ELR (cell line): ENCODE measurements at regions not wholly inside any gene's neighbourhood (a gene's known extent, or its start where the extent isn't known, plus 50 kb on each side); places are given as distances from the start of the nearest gene placed in this dataset.
"Not testable (repeated sequence)": the region's sequence is repeated elsewhere in the genome, so short reads cannot be mapped to it uniquely, and the experiment has no call there.

Experiments used
- DNase-seq: peaks from one replicate; pipeline ENCODE4 v3.0.0-alpha.2; 2015; ENCODE audit warnings: low read depth

GRCh38 chr12:89154743-89155499, 197.4 kb downstream of the DUSP6 start:
- DNase-seq = peak; percentile 21

- no peak for DNase-seq
These were observed 199.0 kb downstream of the DUSP6 start for GRCh38 chr12:89153341-89153740.

- no peak for DNase-seq
These were observed 200.8 kb downstream of the DUSP6 start for GRCh38 chr12:89151536-89151935.

GRCh38 chr12:89150789-89151188, 201.5 kb downstream of the DUSP6 start:
- not testable (repeated sequence) for DNase-seq

GRCh38 chr12:89140602-89141238, 211.6 kb downstream of the DUSP6 start:
- DNase-seq = no peak

DNA sequence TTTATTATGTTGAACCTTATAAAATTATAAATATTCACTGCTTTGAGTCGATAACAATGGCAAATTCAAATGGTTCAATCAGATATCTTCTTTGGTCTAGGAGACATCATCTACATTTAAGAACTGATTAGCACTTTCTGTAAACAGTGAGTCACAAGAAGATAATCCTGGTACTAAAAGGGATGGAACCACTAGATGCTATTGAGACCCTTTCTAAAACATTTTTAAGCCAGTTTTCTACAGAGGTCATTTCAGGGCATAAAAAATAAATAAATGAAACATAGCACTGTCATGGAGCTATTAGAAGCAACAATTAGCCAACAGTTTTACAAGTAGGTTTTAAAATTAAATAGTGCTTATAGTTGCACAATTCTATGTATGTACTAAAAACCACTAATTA, 212.2 kb downstream of the DUSP6 start:
- DNase-seq = peak; percentile 26

DNA sequence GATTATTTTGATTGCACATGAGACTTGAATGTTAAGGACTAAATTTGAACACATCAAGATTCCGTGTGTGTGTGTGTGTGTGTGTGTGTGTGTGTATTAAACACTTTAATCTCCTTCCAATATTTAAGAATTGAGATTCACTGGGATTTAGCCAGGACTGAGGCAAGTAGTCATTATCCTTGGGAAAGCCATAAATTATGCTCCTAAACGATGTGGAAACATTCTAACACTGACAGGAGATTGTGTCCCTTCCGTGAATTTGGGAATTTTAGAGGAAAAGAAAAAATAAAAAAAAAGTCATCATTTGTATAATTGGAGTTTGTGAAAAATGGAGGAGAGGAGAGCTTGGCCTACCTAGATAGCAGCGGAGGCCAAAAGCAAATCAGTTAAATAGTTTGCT, 212.9 kb downstream of the DUSP6 start:
- DNase-seq = no peak

DNA sequence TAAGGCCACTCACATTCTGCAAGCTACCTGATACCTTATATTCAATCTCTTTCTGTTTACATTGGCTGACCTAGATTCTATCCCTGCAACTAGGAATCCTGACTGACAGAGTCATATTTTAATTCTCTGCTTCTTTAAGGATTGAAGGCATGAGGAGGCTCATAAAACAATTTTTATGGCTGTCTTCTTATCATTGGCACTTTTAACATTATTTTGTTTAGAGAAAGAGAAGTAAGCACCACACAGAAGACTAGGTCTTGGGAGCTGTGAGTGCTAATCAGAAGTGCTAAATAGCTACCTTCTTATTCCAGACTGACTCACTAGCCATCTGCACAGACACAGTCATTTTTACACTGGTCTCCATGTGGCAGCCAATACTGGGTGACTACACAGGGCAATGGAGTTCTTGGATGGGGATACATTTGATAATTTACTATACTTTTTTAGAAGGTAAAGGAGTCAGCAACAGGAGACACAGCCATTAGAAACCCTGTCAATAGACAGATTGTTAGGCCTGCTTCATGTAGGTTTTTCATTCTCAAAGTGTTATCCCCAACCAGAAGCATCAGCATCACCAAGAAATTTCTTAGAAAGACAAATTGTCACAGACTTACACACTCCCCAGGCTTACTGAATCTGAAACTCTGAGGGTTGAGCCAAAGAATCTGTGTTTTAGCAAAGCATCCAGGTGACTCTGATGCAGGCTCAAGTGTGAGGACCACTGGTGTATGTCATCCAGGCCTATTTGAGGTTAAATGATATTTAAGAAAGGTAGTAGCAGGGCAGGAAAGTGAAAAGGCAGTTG, 214.1 kb downstream of the DUSP6 start:
- DNase-seq = peak; percentile 53

- peak; percentile 87 for DNase-seq
These were observed 216.2 kb downstream of the DUSP6 start for GRCh38 chr12:89135976-89136634.

GRCh38 chr12:89134213-89134770, 218.0 kb downstream of the DUSP6 start:
- DNase-seq = no peak

DNA sequence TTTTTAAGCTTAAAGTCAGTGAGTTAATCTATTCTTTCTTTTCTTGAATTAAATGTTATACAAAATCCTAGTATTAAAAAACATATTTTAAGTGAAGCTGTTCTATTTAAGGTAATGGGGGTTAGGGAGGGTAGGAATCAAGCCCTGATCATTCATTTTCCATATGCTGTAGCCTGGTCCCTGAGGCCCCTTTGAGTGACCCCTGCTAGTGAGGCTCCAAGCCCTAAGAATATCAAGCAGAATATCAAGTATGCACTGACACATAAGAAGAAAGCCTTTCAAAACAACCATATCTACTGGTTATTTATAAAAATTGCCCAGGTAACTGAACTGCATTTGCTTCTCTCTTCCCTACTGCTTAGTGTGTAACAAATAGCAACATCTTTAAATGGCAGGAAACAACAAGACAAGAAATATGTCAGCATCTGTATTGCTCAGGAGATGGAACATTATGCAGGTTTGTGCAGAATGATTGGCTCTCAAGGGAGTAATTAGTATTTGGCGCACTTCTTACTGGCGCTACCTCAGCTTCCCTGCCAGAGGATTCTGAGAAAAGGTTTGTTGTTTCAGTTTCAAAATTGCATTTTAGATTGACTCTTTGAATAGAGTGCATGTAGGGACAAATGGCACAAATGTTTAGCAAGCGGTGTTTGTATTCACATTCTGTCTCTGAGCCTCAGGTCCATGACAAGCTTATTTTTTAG, 223.0 kb downstream of the DUSP6 start:
- no peak for DNase-seq

DNA sequence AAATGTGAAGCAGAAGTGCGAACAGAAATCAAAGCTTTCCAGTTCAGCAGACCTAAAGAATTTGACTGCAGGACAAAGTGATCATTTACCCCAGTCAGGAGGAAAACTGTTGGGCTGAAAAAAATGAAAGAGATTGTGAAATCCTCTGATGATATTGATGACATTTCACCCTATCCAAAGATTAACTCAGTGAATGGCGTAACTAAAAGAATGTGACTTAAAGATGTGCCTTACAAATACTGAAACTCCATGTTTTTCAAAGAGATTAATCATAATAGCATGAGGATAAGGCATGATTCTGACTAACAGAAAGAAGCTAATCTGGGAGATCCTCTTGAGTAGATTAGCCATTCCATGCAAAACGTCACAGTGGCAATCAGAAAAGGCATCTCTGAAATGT, 225.6 kb downstream of the DUSP6 start:
- no peak for DNase-seq

GRCh38 chr12:89122852-89123251, 229.4 kb downstream of the DUSP6 start:
- no peak for DNase-seq

- DNase-seq = peak; percentile 37
These were observed 234.8 kb downstream of the DUSP6 start for GRCh38 chr12:89117448-89118034.

DNA sequence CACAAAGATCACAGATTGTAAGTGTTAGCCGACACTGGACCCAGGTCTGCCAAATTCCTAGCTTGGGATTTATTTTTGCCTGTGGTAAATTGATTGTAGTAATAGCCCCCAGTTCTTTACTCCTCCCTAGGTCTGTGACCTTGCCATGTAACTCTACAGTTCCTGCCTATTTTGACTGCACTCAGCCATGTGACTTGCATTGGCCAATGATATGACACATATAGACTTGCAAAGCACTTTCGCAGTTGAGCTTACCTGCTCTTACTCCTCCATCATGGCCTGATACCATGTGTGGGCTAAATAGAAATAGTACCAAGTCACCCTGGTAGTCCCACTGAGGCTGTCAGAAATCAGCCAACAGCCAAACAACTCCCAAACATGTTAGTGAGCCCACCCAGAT, 240.3 kb downstream of the DUSP6 start:
- no peak for DNase-seq

DNA sequence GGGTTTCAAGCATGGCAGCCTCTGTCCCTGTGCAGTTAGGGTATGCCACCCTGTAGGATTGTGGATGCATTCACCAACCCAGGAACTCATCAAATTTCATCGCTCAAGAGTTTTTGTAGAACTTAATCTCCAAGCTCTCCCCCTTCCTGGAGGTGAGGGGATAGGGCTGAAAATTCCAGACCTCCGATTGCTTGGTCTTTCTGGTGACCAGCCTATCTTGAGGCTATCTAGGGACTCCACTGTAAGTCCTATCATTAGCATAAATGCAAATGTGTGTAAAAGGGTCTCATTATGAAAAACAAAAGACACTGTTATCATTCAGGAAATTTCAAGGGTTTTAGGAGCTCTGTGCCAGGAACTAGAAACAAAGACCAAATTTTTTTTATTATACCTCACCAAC, 244.0 kb downstream of the DUSP6 start:
- DNase-seq = no peak

DNA sequence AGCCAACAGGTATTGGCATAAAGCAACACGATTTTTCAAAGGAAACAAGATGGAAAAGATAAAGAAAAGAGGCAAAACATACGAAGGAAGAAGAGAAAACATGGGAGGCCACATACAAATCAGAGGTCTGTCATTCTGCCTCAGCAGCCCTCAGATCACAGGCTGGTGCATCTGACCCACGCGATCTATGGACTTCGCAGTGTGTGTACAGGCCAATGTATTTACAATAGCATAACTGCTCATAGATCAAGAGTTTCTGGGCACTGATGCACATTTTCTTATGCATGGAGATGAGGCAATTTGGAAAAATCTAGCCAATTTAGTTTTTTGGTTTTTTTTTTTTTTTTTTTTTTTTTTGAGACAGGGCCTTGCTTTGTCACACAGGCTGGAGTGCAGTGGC, 245.4 kb downstream of the DUSP6 start:
- DNase-seq = no peak

GRCh38 chr12:89105243-89105642, 247.1 kb downstream of the DUSP6 start:
- no peak for DNase-seq

DNA sequence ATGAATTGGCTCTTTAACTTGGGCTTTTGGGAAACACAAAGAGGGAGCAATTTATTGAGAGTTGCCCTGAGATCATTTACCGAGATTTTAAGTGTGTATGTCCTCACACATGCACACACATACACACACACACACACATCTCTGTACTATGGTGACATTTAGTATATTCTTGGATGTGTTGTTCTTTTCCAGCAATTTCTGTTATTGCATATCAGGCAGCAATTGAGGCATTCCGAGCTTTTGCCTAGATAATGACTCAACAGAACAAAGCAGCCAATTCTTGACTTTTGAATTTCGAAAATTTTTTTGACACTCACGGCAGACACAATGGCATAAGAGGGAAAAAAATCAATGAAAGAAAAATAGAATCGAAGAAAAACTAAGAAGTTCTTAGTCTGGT, 248.5 kb downstream of the DUSP6 start:
- no peak for DNase-seq

GRCh38 chr12:89101440-89101839, 250.9 kb downstream of the DUSP6 start:
- no peak for DNase-seq
